Gastroesophageal sphincter (tissue), 3 donors: ENCODE measurements at regions not wholly inside any gene's neighbourhood (a gene's known extent, or its start where the extent isn't known, plus 50 kb on each side); places are given as distances from the start of the nearest gene placed in this dataset.

Experiments
- CTCF ChIP-seq, 4 experiments: fragments of 200-600 bp in 2 of 4; fragments of 450-650 bp in 2 of 4; sonication (generic) in 1 of 4; IDR thresholded peaks; one replicate each; pipeline ENCODE4 v1.5.1; 2017 to 2019; ENCODE audit warnings: antibody characterized with exemption in 4 of 4, mild to moderate bottlenecking in 2 of 4, moderate library complexity in 2 of 4
- EP300 ChIP-seq: sonication (generic); formaldehyde crosslinking; IDR thresholded peaks from one replicate; pipeline ENCODE4 v1.6.1; 2017; ENCODE audit warnings: antibody characterized with exemption, mild to moderate bottlenecking
- POLR2A ChIP-seq, 2 donors: fragments of 450-650 bp; IDR thresholded peaks; one replicate each; pipeline ENCODE4 v1.6.1; 2017; ENCODE audit warnings: antibody characterized with exemption in 2 of 2, mild to moderate bottlenecking in 2 of 2, moderate library complexity in 1 of 2
- POLR2AphosphoS5 ChIP-seq: sonication (generic); formaldehyde crosslinking; IDR thresholded peaks from one replicate; pipeline ENCODE4 v1.6.1; 2017; ENCODE audit warnings: antibody characterized with exemption

DNA sequence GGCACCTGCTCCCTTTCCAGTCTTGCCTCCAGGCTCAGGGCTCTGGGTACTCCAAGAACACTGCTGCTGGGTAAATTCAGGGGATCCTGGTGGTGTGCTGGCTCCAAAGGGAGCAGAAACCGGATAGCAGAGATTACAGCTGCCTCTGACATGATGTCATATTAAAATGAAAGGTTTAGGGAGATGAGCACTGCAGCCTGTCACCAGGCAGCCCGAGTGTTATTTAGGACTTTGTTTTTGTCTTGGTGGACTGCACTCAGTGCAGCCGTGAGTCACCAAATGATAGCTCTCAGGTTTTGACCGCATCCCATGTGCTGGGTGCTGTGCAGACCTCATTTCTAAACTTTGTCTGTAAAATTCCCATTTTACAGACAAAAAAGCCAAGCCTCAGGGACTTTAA is 266.0 kb upstream of the CRY1 start:
- TF ChIP-seq POLR2A (IDR thresholded peaks at IDR 0.05), result no peak
- TF ChIP-seq POLR2AphosphoS5, result no peak
- no peak for TF ChIP-seq EP300
- TF ChIP-seq CTCF (IDR thresholded peaks at IDR 0.05), result no peak
